ENCODE measurements at regions not wholly inside any gene's neighbourhood (a gene's known extent, or its start where the extent isn't known, plus 50 kb on each side); places are given as distances from the start of the nearest gene placed in this dataset.

DNA sequence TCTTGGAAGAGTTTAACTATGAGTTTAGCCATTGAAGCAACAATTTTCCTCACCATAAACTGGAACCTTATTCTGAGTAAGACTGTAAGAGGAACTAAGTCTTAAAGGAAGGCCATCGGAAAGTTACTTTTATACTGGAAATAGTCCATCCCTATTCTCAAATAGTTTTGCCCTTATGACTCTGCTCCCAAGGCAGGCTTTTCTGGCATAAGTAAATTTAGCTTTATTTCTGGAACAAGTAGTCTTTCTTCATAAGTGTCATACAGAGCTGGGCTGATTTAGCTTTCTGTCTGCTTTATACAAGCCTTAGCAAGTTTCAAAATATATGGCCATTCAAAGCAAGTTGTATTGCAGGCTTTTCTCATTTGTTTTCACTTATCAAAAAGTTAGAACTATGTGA is 328.1 kb downstream of the HACE1 start:
- no peak for DNase-seq (ENCODE audit: low spot score)
- TF ChIP-seq, protein P1, sequence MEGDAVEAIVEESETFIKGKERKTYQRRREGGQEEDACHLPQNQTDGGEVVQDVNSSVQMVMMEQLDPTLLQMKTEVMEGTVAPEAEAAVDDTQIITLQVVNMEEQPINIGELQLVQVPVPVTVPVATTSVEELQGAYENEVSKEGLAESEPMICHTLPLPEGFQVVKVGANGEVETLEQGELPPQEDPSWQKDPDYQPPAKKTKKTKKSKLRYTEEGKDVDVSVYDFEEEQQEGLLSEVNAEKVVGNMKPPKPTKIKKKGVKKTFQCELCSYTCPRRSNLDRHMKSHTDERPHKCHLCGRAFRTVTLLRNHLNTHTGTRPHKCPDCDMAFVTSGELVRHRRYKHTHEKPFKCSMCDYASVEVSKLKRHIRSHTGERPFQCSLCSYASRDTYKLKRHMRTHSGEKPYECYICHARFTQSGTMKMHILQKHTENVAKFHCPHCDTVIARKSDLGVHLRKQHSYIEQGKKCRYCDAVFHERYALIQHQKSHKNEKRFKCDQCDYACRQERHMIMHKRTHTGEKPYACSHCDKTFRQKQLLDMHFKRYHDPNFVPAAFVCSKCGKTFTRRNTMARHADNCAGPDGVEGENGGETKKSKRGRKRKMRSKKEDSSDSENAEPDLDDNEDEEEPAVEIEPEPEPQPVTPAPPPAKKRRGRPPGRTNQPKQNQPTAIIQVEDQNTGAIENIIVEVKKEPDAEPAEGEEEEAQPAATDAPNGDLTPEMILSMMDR (IDR thresholded peaks at IDR 0.05; ENCODE audit: extremely low read depth, missing control alignments), result no peak

DNA sequence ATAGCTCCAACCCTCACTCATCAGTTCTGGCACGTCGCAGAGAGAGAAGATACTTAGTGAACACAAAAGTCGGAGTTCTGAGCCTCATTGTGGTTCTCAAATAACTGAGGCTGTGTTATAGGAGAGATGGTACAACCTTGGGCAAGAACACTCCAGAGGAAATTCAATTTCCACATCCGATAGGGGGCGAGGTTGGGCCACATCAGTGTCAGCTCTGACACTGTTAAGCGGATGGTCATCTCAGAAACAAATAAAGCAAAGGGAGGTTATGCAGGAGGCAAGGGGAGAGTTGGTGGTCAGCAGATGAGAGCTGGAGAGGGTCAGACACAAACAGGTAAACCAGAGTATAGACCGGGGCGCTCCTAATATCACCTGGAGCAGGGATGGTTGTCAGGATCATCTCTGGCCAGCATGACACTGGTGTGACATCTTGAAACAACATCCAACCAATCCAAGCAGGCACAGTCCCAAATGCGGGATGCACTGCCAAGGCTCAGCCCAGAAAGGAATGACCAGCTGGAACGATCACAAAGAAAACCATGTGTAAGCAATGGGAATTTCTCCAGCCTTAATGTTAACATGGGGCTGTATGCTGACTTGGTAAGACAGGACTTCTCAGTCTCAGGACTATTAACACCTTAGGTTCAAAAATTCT is 331.8 kb downstream of the HACE1 start:
- TF ChIP-seq, protein P1 (IDR thresholded peaks at IDR 0.05; ENCODE audit: extremely low read depth, missing control alignments), result no peak

DNA sequence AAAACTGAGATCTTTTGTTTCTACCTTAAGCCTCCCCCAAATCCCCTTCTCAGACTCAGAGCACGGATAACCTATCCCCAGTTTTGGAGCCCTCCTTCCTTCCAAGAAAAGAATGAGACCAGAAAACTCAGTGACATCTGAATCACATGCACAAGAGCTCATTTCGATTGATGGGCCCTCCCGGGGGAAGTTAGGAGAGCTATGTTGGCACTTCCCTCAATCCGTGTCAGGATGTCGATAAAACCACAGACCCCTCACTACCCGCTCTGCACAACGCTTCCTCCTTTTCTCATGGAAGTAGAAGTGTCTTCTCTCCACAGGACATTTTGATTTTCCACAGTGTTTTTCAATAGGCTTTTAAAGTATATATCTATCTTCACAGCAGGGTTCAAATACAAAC is 332.4 kb downstream of the HACE1 start:
- no peak for DNase-seq (ENCODE audit: low spot score)
- TF ChIP-seq, protein P1 (IDR thresholded peaks at IDR 0.05; ENCODE audit: extremely low read depth, missing control alignments), result no peak

More for the DNA sequence above, 331.8 kb downstream of the HACE1 start:
- DNase-seq (ENCODE audit: low spot score), result no peak

DNA sequence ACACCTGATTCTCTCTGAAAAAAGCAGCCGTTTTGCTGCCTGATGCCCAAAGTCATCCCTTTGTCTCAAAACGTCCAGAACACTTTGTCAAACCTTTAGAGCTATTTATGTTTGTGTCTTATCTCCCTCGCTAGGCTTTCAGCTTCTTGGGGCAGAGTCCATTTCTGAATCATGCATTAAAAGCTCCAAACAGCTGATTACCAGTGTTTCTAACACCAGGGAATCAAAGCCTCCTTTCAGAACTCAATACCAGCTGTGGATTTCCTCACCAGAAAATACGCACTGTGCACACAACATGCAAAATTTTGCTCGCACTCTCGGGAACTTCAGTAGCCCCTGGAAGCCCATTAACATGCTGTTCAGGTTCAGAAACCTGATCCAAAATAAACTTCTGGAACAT is 333.3 kb downstream of the HACE1 start:
- DNase-seq (ENCODE audit: low spot score), result no peak
- TF ChIP-seq, protein P1 (IDR thresholded peaks at IDR 0.05; ENCODE audit: extremely low read depth, missing control alignments), result no peak

DNA sequence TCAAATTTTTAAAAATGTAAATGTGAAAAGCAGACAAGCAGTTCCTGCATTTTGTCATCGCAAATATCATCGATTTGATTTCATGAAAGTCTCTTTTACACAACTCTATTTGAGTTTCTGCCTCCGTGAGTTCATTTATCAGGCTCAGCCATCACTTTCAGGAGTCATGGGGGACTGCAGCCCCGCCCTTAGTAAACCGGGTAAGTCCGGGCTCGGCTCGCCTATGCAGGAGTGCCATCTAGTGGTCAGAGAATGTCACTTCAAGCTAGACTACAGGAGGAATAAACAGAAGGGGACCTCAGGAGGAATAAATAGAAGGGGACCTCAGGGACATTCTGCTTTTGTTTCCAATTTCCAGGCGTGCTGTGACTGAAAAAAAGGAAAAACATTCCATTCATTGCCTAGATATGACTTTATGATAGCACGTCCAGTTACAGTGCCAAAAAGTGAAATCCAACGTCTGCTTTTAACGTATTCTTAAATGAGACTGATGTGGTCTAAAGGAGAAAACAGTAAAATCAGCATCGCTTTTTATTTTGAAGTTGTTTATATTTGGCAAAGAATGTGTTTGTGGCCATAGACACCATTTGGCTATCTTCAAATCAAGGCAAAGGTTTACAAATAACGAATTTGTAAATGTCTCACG is 333.9 kb downstream of the HACE1 start:
- TF ChIP-seq, protein P1 (IDR thresholded peaks at IDR 0.05; ENCODE audit: extremely low read depth, missing control alignments), result peak; percentile 82
- peak; percentile 74 for DNase-seq (ENCODE audit: low spot score)

DNA sequence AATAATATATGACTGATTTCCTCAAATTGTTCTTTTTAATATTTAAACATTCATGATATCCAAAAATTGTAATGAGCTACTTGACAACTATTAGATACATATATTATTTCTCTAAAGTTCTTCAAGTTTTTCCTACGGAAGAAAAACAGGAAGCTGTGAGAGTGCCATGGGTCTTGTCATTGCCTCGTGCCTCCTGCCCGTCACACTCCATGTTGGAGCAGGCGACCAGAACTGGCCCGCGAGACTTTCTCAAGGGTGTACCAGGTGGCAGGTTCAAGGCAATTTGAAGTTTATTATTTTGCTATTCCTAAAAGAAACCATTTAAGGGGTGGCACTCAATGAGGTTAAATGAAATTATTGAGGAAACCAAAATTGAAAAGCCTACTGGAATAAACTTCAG is 337.2 kb downstream of the HACE1 start:
- TF ChIP-seq, protein P1 (IDR thresholded peaks at IDR 0.05; ENCODE audit: extremely low read depth, missing control alignments), result no peak

DNA sequence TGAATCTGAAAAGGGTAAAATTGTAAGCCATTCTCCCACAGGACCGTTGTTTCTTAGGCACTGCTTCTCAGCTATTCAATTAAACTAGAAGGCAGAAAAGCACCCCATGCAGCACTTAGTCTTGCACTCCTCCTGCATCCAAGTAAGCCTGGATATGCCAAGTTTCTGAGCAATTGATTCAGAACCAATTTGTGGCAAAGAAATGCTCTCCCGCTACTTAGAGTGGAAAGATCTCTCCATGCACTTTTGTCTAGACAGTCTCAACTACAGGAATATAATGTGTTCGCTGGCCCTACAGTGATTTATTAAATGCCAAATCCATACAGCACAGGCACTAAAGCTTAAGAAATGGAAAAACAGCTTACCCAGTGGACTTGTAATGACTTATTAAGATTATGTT is 338.5 kb downstream of the HACE1 start:
- no peak for DNase-seq (ENCODE audit: low spot score)
- TF ChIP-seq, protein P1 (IDR thresholded peaks at IDR 0.05; ENCODE audit: extremely low read depth, missing control alignments), result no peak

More for the DNA sequence above, 337.2 kb downstream of the HACE1 start:
- no peak for DNase-seq (ENCODE audit: low spot score)
